A549 (cell line): ENCODE measurements at regions not wholly inside any gene's neighbourhood (a gene's known extent, or its start where the extent isn't known, plus 50 kb on each side); places are given as distances from the start of the nearest gene placed in this dataset.

Experiments
- ATAC-seq, 2 experiments: fragments of 200-7000 bp in 1 of 2; fragments of >200 bp in 1 of 2; cut with Nextera tagmentation in 1 of 2; cut with Tn5 transposase in 1 of 2; 3 replicates each; pipeline versions ENCODE4 v1.8.0 to v1.9.1; 2018 to 2020; ENCODE audit warnings: mild to moderate bottlenecking in 1 of 2, moderate library complexity in 1 of 2
- CTCF ChIA-PET: fragments of 300-600 bp; sonication (Branson Sonifier 250); formaldehyde crosslinking; extraction: SDS; loops from one replicate; lab custom pipeline; 2021; ENCODE audit warnings: antibody characterized with exemption, inconsistent platforms; lab: Yijun Ruan, JAX
- POLR2A ChIA-PET: fragments of 350-600 bp; formaldehyde crosslinking; extraction: SDS; loops from one replicate; lab custom pipeline; 2021; ENCODE audit warnings: antibody characterized with exemption, inconsistent platforms; lab: Yijun Ruan, JAX
- DNase-seq, 2 experiments: peaks; one replicate each; pipeline versions ENCODE4 v3.0.0 to v3.0.0-alpha.2; 2011 to 2016; ENCODE audit warnings: low read depth in 1 of 2, low spot score in 1 of 2
- FAIRE-seq: peaks from 2 replicates; lab custom pipeline; 2011; peaks lifted over from hg19 to GRCh38; lab: Jason Lieb, UNC
- H3K27ac ChIP-seq, 2 experiments: fragments of >200 bp; sonication (Bioruptor Twin); formaldehyde crosslinking; 3 replicates each; pipeline ENCODE4 v1.5.1; 2016 to 2017
- H3K4me1 ChIP-seq: fragments of >200 bp; sonication (Bioruptor Twin); formaldehyde crosslinking; 3 replicates; pipeline ENCODE4 v1.6.1; 2016
- H3K4me2 ChIP-seq: fragments of >200 bp; sonication (Bioruptor Twin); formaldehyde crosslinking; 3 replicates; pipeline ENCODE4 v1.6.1; 2016
- H3K4me3 ChIP-seq: fragments of >200 bp; sonication (Bioruptor Twin); formaldehyde crosslinking; 3 replicates; pipeline ENCODE4 v1.5.1; 2016
- H3K9me3 ChIP-seq: fragments of >200 bp; sonication (Bioruptor Twin); formaldehyde crosslinking; 3 replicates; pipeline ENCODE4 v1.6.1; 2016
- CBX2 ChIP-seq: fragments of 200-600 bp; sonication (generic); IDR thresholded peaks from 2 replicates; pipeline ENCODE4 v1.6.1; 2016; ENCODE audit warnings: low read depth, mild to moderate bottlenecking, borderline replicate concordance
- CBX8 ChIP-seq: fragments of 200-600 bp; sonication (generic); IDR thresholded peaks from 2 replicates; pipeline ENCODE4 v1.6.1; 2016
- CEBPB ChIP-seq, 2 experiments: fragments of >200 bp in 1 of 2; sonication (Bioruptor Twin) in 1 of 2; formaldehyde crosslinking in 1 of 2; IDR thresholded peaks; 2 replicates each; pipeline ENCODE4 v1.6.1; 2012 to 2016
- CHD2 ChIP-seq: fragments of 150-350 bp; IDR thresholded peaks from 2 replicates; pipeline ENCODE4 v1.6.1; 2014; ENCODE audit warnings: low read length; ENCODE audit not compliant: partially characterized antibody
- CHD4 ChIP-seq: fragments of 200-600 bp; sonication (generic); IDR thresholded peaks from 2 replicates; pipeline ENCODE4 v1.6.1; 2016; ENCODE audit warnings: antibody characterized with exemption, mild to moderate bottlenecking, borderline replicate concordance
- ESRRA ChIP-seq: fragments of 150-350 bp; IDR thresholded peaks from 2 replicates; pipeline ENCODE4 v1.6.1; 2014; ENCODE audit warnings: mild to moderate bottlenecking, low read length, borderline replicate concordance
- FOSB ChIP-seq: fragments of 250-450 bp; sonication (Bioruptor Pico); IDR thresholded peaks from 2 replicates; pipeline ENCODE4 v1.5.0; 2020; ENCODE audit warnings: mild to moderate bottlenecking, moderate library complexity
- GATA3 ChIP-seq: IDR thresholded peaks from 2 replicates; pipeline ENCODE4 v1.6.1; 2012; ENCODE audit warnings: borderline replicate concordance
- HDAC2 ChIP-seq: fragments of 200-600 bp; sonication (generic); IDR thresholded peaks from 2 replicates; pipeline ENCODE4 v1.6.1; 2016
- HOXA7 ChIP-seq: fragments of 250-450 bp; sonication (Bioruptor Pico); IDR thresholded peaks from 2 replicates; pipeline ENCODE4 v1.5.0; 2020; ENCODE audit warnings: mild to moderate bottlenecking, moderate library complexity
- JUNB ChIP-seq: fragments of >200 bp; sonication (Bioruptor Twin); formaldehyde crosslinking; IDR thresholded peaks from 2 replicates; pipeline ENCODE4 v1.6.1; 2016
- KDM1A ChIP-seq: fragments of 200-600 bp; sonication (generic); IDR thresholded peaks from 2 replicates; pipeline ENCODE4 v1.6.1; 2016; ENCODE audit warnings: low read depth, mild to moderate bottlenecking
- MAZ ChIP-seq: fragments of 150-350 bp; IDR thresholded peaks from 2 replicates; pipeline ENCODE4 v1.6.1; 2014; ENCODE audit warnings: antibody characterized with exemption, low read depth, low read length, borderline replicate concordance
- POLR2A ChIP-seq: IDR thresholded peaks from 2 replicates; pipeline ENCODE4 v1.6.1; 2012; ENCODE audit warnings: mild to moderate bottlenecking, low read length
- POLR2AphosphoS2 ChIP-seq: conservative IDR thresholded peaks from 2 replicates; pipeline ENCODE4 v1.6.1; 2012; ENCODE audit warnings: low read length, improper control_type of control experiment, inconsistent platforms
- RARB ChIP-seq: fragments of 250-450 bp; sonication (Bioruptor Pico); IDR thresholded peaks from 2 replicates; pipeline ENCODE4 v1.8.0; 2021; ENCODE audit warnings: mild to moderate bottlenecking, moderate library complexity
- RCOR1 ChIP-seq: fragments of 150-350 bp; IDR thresholded peaks from 2 replicates; pipeline ENCODE4 v1.6.1; 2014; ENCODE audit warnings: antibody characterized with exemption, low read length, low read depth
- RFX5 ChIP-seq: fragments of 450-650 bp; IDR thresholded peaks from 2 replicates; pipeline ENCODE4 v1.7.1; 2014; ENCODE audit warnings: antibody characterized with exemption, mild to moderate bottlenecking, moderate library complexity
- RNF2 ChIP-seq: fragments of 200-600 bp; sonication (generic); IDR thresholded peaks from 2 replicates; pipeline ENCODE4 v1.6.1; 2016; ENCODE audit warnings: low read depth, mild to moderate bottlenecking, antibody characterized with exemption, moderate library complexity, borderline replicate concordance
- TP53 ChIP-seq: fragments of 250-450 bp; sonication (Bioruptor Pico); IDR thresholded peaks from 2 replicates; pipeline ENCODE4 v1.5.0; 2021; ENCODE audit warnings: mild to moderate bottlenecking, moderate library complexity
- ZNF302 ChIP-seq: fragments of 250-450 bp; sonication (Bioruptor Pico); IDR thresholded peaks from 2 replicates; pipeline ENCODE4 v1.9.0; 2021; ENCODE audit warnings: inconsistent platforms, mild to moderate bottlenecking, moderate library complexity
- WGBS: methylation state at CpG from one replicate; pipeline ENCODE4 v1.1.6; 2017; ENCODE audit errors: missing lambda C conversion rate; 5-methylcytosine and 5-hydroxymethylcytosine counted together
- TF ChIP-seq, protein P1 (sequence below): IDR thresholded peaks from 2 replicates; pipeline ENCODE4 v1.6.1; 2012
- TF ChIP-seq, protein P2 (sequence below): fragments of 150-350 bp; IDR thresholded peaks from 2 replicates; pipeline ENCODE4 v1.6.1; 2014; ENCODE audit warnings: low read depth, mild to moderate bottlenecking, low read length
- TF ChIP-seq, protein P3 (sequence below): IDR thresholded peaks from 2 replicates; pipeline ENCODE4 v1.6.1; 2012
- TF ChIP-seq, protein P4 (sequence below): fragments of >200 bp; sonication (Bioruptor Twin); formaldehyde crosslinking; IDR thresholded peaks from 3 replicates; pipeline ENCODE4 v1.6.1; 2016
- TF ChIP-seq, protein P5 (sequence below): fragments of >200 bp; sonication (Bioruptor Twin); formaldehyde crosslinking; IDR thresholded peaks from 3 replicates; pipeline ENCODE4 v1.5.1; 2016

DNA sequence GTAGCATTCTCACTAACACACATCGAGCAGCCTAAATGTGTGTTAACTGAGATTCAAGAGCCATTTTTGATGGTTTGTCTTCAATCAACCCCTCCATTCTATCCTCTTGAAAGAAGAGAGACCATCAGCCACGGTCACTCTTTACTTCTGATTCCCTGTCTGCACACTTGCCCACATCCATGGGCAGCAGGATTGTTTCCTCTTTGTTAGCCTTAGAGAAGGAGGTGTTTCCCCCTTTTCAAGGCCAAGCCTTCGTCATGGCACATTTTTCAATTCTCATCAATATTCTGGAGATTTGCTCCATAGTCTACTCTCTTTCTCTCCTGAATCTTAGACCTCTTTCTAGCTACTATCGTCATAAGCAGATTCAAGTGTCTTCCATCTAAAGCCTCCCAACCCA lies 522.4 kb upstream of the NAALADL2 start:
- ChIA-PET CTCF (no interaction called here), POLR2A (no interaction called here)
- 22% methylated on average over 4 of the region's 4 CpGs for WGBS
- Histone ChIP-seq H3K4me2 (no peak overlapping the region), H3K27ac (no peak overlapping the region), H3K4me1 (no peaks in the 10 kb centered on the region), H3K4me3 (no peak overlapping the region), H3K9me3 (no peaks in the 10 kb centered on the region)
- ATAC-seq (no peak), DNase-seq (no peak), FAIRE-seq (no peak)
- TF ChIP-seq RFX5 (no peak), CHD2 (no peak), FOSB (CRISPR knock-in tag) (no peak), ZNF302 (CRISPR knock-in tag) (no peak), JUNB (no peak), RARB (CRISPR knock-in tag) (no peak), CBX2 (no peak), GATA3 (no peak), CHD4 (no peak), KDM1A (no peak), HOXA7 (CRISPR knock-in tag) (no peak), TP53 (no peak), HDAC2 (no peak), POLR2A (no peak)
- TF ChIP-seq, protein P1, sequence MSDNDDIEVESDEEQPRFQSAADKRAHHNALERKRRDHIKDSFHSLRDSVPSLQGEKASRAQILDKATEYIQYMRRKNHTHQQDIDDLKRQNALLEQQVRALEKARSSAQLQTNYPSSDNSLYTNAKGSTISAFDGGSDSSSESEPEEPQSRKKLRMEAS = no peak
- TF ChIP-seq, protein P2, sequence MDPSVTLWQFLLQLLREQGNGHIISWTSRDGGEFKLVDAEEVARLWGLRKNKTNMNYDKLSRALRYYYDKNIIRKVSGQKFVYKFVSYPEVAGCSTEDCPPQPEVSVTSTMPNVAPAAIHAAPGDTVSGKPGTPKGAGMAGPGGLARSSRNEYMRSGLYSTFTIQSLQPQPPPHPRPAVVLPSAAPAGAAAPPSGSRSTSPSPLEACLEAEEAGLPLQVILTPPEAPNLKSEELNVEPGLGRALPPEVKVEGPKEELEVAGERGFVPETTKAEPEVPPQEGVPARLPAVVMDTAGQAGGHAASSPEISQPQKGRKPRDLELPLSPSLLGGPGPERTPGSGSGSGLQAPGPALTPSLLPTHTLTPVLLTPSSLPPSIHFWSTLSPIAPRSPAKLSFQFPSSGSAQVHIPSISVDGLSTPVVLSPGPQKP = no peak
- TF ChIP-seq, protein P3, sequence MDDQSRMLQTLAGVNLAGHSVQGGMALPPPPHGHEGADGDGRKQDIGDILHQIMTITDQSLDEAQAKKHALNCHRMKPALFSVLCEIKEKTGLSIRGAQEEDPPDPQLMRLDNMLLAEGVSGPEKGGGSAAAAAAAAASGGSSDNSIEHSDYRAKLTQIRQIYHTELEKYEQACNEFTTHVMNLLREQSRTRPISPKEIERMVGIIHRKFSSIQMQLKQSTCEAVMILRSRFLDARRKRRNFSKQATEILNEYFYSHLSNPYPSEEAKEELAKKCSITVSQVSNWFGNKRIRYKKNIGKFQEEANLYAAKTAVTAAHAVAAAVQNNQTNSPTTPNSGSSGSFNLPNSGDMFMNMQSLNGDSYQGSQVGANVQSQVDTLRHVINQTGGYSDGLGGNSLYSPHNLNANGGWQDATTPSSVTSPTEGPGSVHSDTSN = no peak
- TF ChIP-seq, protein P4, sequence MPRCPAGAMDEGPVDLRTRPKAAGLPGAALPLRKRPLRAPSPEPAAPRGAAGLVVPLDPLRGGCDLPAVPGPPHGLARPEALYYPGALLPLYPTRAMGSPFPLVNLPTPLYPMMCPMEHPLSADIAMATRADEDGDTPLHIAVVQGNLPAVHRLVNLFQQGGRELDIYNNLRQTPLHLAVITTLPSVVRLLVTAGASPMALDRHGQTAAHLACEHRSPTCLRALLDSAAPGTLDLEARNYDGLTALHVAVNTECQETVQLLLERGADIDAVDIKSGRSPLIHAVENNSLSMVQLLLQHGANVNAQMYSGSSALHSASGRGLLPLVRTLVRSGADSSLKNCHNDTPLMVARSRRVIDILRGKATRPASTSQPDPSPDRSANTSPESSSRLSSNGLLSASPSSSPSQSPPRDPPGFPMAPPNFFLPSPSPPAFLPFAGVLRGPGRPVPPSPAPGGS = no peak

DNA sequence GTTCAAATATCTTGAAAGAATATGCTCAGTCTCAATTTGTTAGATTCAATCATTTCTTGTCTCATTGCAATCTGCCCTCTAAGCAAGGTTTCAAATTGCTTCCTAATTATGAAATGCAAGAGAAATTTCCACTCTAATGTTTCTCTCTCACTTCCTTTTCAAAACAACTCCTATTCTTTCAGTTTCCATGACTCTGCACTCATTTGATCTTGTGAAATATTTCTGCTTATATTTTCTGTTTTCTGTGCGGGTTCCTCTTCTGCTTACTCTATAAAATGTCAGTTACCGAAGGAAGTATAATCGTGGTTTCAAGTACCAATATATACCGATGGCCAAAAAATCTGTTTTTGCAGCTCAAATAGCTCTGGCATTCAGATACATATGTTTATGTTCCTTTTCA lies 521.9 kb upstream of the NAALADL2 start:
- ChIA-PET CTCF (no interaction called here), POLR2A (no interaction called here)
- FAIRE-seq = no peak
- no peaks in the 10 kb centered on the region for H3K9me3 ChIP-seq
- H3K27ac ChIP-seq = no peak overlapping the region
- H3K4me3 ChIP-seq = no peak overlapping the region
- no peak for ATAC-seq
- H3K4me2 ChIP-seq = no peak overlapping the region
- H3K4me1 ChIP-seq = no peaks in the 10 kb centered on the region
- no peak for DNase-seq
- WGBS = 46% methylated on average over 4 of the region's 4 CpGs
- TF ChIP-seq POLR2A = no peak
- TF ChIP-seq ESRRA = no peak
- TF ChIP-seq RARB (CRISPR knock-in tag) = no peak
- TF ChIP-seq RCOR1 = no peak
- TF ChIP-seq CEBPB (IDR thresholded peaks at IDR 0.05) = no peak
- no peak for TF ChIP-seq CHD2
- TF ChIP-seq, protein P5, sequence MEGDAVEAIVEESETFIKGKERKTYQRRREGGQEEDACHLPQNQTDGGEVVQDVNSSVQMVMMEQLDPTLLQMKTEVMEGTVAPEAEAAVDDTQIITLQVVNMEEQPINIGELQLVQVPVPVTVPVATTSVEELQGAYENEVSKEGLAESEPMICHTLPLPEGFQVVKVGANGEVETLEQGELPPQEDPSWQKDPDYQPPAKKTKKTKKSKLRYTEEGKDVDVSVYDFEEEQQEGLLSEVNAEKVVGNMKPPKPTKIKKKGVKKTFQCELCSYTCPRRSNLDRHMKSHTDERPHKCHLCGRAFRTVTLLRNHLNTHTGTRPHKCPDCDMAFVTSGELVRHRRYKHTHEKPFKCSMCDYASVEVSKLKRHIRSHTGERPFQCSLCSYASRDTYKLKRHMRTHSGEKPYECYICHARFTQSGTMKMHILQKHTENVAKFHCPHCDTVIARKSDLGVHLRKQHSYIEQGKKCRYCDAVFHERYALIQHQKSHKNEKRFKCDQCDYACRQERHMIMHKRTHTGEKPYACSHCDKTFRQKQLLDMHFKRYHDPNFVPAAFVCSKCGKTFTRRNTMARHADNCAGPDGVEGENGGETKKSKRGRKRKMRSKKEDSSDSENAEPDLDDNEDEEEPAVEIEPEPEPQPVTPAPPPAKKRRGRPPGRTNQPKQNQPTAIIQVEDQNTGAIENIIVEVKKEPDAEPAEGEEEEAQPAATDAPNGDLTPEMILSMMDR = no peak
- TF ChIP-seq MAZ = no peak
- TF ChIP-seq CBX8 = no peak
- TF ChIP-seq RNF2 = no peak
- no peak for TF ChIP-seq CHD4
- no peak for TF ChIP-seq POLR2AphosphoS2
- no peak for TF ChIP-seq CBX2
